GM12873 (cell line): ENCODE measurements at regions not wholly inside any gene's neighbourhood (a gene's known extent, or its start where the extent isn't known, plus 50 kb on each side); places are given as distances from the start of the nearest gene placed in this dataset.

Experiments used
- CTCF ChIP-seq: IDR thresholded peaks from 2 replicates; pipeline ENCODE4 v1.5.1; 2012; ENCODE audit warnings: low read depth, mild to moderate bottlenecking, moderate library complexity, low read length, control low read depth; ENCODE audit not compliant: insufficient read depth; ENCODE audit errors: missing control alignments

GRCh38 chr17:27379888-27380533, 76.2 kb upstream of the KSR1 start:
- TF ChIP-seq CTCF: no peak

GRCh38 chr17:27380551-27380950, 75.7 kb upstream of the KSR1 start:
- no peak for TF ChIP-seq CTCF

GRCh38 chr17:27381007-27381501, 75.2 kb upstream of the KSR1 start:
- peak; percentile 100 for TF ChIP-seq CTCF

- TF ChIP-seq CTCF: no peak
These were observed 74.2 kb upstream of the KSR1 start for GRCh38 chr17:27382025-27382424.

- TF ChIP-seq CTCF: no peak
These were observed 72.0 kb upstream of the KSR1 start for GRCh38 chr17:27384261-27384701.

GRCh38 chr17:27384726-27385125, 71.5 kb upstream of the KSR1 start:
- no peak for TF ChIP-seq CTCF

GRCh38 chr17:27385626-27386025, 70.6 kb upstream of the KSR1 start:
- no peak for TF ChIP-seq CTCF
